Astrocyte (in vitro differentiated cells and primary cell): ENCODE measurements at regions not wholly inside any gene's neighbourhood (a gene's known extent, or its start where the extent isn't known, plus 50 kb on each side); places are given as distances from the start of the nearest gene placed in this dataset.
"Not testable (repeated sequence)": the region's sequence is repeated elsewhere in the genome, so short reads cannot be mapped to it uniquely, and the experiment has no call there.

Experiments used
- DNase-seq: peaks from one replicate; pipeline ENCODE4 v3.0.0-alpha.2; 2010; ENCODE audit warnings: low read depth
- FAIRE-seq: peaks from 2 replicates; lab custom pipeline; 2011; peaks lifted over from hg19 to GRCh38; lab: Jason Lieb, UNC
- H2AFZ ChIP-seq: 2 replicates; pipeline ENCODE4 v1.6.0; 2012; ENCODE audit warnings: low read depth, low read length, inconsistent platforms
- H3K27ac ChIP-seq: 2 replicates; pipeline ENCODE4 v1.5.1; 2011; ENCODE audit warnings: low read depth, low read length, inconsistent platforms
- H3K27me3 ChIP-seq: 2 replicates; pipeline ENCODE4 v1.6.0; 2011; ENCODE audit warnings: low read length, inconsistent platforms; ENCODE audit not compliant: insufficient read depth
- H3K36me3 ChIP-seq: 2 replicates; pipeline ENCODE4 v1.5.1; 2011; ENCODE audit warnings: low read length, inconsistent platforms; ENCODE audit not compliant: insufficient read depth
- H3K4me1 ChIP-seq: 2 replicates; pipeline ENCODE4 v1.5.1; 2011; ENCODE audit warnings: low read length, inconsistent platforms; ENCODE audit not compliant: insufficient read depth
- H3K4me2 ChIP-seq: 2 replicates; pipeline ENCODE4 v1.6.0; 2012; ENCODE audit warnings: low read length, inconsistent platforms
- H3K4me3 ChIP-seq: 2 replicates; pipeline ENCODE4 v1.5.1; 2011; ENCODE audit warnings: low read depth, mild to moderate bottlenecking, low read length, inconsistent platforms; ENCODE audit not compliant: insufficient read depth
- H3K79me2 ChIP-seq: 2 replicates; pipeline ENCODE4 v1.6.0; 2012; ENCODE audit warnings: mild to moderate bottlenecking, low read length, inconsistent platforms; ENCODE audit not compliant: insufficient read depth
- H3K9ac ChIP-seq: 2 replicates; pipeline ENCODE4 v1.6.0; 2012; ENCODE audit warnings: mild to moderate bottlenecking, low read length, inconsistent platforms
- H3K9me3 ChIP-seq: 2 replicates; pipeline ENCODE4 v1.5.1; 2012; ENCODE audit warnings: low read depth, mild to moderate bottlenecking, low read length, inconsistent platforms; ENCODE audit not compliant: insufficient read depth
- H4K20me1 ChIP-seq: 2 replicates; pipeline ENCODE4 v1.6.0; 2012; ENCODE audit warnings: low read length, inconsistent platforms; ENCODE audit not compliant: insufficient read depth
- H3K27ac Mint-ChIP-seq: one replicate; pipeline ENCODE4 v1.8.0; 2021; ENCODE audit warnings: mild to moderate bottlenecking, mixed read lengths; ENCODE audit not compliant: unreplicated experiment
- H3K27me3 Mint-ChIP-seq: one replicate; pipeline ENCODE4 v1.8.0; 2021; ENCODE audit warnings: low read depth, mixed read lengths; ENCODE audit not compliant: unreplicated experiment
- H3K36me3 Mint-ChIP-seq: one replicate; pipeline ENCODE4 v1.8.0; 2021; ENCODE audit warnings: low read depth, mixed read lengths; ENCODE audit not compliant: unreplicated experiment
- H3K4me1 Mint-ChIP-seq: one replicate; pipeline ENCODE4 v1.8.0; 2021; ENCODE audit warnings: low read depth, mixed read lengths; ENCODE audit not compliant: unreplicated experiment
- H3K4me3 Mint-ChIP-seq: one replicate; pipeline ENCODE4 v1.8.0; 2021; ENCODE audit warnings: mild to moderate bottlenecking, moderate library complexity, mixed read lengths; ENCODE audit not compliant: unreplicated experiment
- H3K9me3 Mint-ChIP-seq: one replicate; pipeline ENCODE4 v1.8.0; 2021; ENCODE audit warnings: mild to moderate bottlenecking, mixed read lengths; ENCODE audit not compliant: unreplicated experiment
- CTCF ChIP-seq: IDR thresholded peaks from 2 replicates; pipeline ENCODE4 v1.5.1; 2011; ENCODE audit warnings: low read depth, mild to moderate bottlenecking, inconsistent platforms, low read length, moderate library complexity; ENCODE audit not compliant: insufficient read depth
- EZH2 ChIP-seq: IDR thresholded peaks from 2 replicates; pipeline ENCODE4 v1.6.1; 2012; ENCODE audit warnings: mild to moderate bottlenecking, low read length, inconsistent platforms; ENCODE audit not compliant: insufficient read depth

GRCh38 chr5:29462241-29462640 is 1731.2 kb upstream of the CDH6 start:
- Histone ChIP-seq H2AFZ (no peak overlapping the region), H4K20me1 (no peaks in the 10 kb centered on the region), H3K27me3 (no peaks in the 10 kb centered on the region), H3K36me3 (no peaks in the 10 kb centered on the region), H3K4me1 (no peaks in the 10 kb centered on the region), H3K4me3 (no peak overlapping the region), H3K79me2 (no peaks in the 10 kb centered on the region), H3K9ac (no peak overlapping the region), H3K9me3 (no peaks in the 10 kb centered on the region), H3K27ac (no peak overlapping the region), H3K4me2 (no peak overlapping the region)
- Mint-ChIP-seq H3K4me3 (no peak overlapping the region), H3K4me1 (no peaks in the 10 kb centered on the region), H3K36me3 (no peaks in the 10 kb centered on the region), H3K27ac (no peak overlapping the region), H3K9me3 (no peaks in the 10 kb centered on the region), H3K27me3 (no peaks in the 10 kb centered on the region)
- no peak for TF ChIP-seq EZH2
- no peak for TF ChIP-seq CTCF
- DNase-seq (no peak), FAIRE-seq (no peak)

- Histone ChIP-seq H3K36me3 (no peaks in the 10 kb centered on the region), H3K79me2 (no peaks in the 10 kb centered on the region), H3K4me3 (no peak overlapping the region), H2AFZ (no peak overlapping the region), H3K27me3 (no peaks in the 10 kb centered on the region), H3K27ac (no peak overlapping the region), H3K4me1 (no peaks in the 10 kb centered on the region), H3K4me2 (no peak overlapping the region), H3K9ac (no peak overlapping the region), H3K9me3 (no peaks in the 10 kb centered on the region), H4K20me1 (no peaks in the 10 kb centered on the region)
- FAIRE-seq (no peak), DNase-seq (no peak)
- no peaks in the 10 kb centered on the region for H3K9me3 Mint-ChIP-seq
- H3K36me3 Mint-ChIP-seq, result no peaks in the 10 kb centered on the region
- no peak overlapping the region for H3K4me3 Mint-ChIP-seq
- no peak overlapping the region for H3K27ac Mint-ChIP-seq
- H3K4me1 Mint-ChIP-seq, result no peaks in the 10 kb centered on the region
- no peaks in the 10 kb centered on the region for H3K27me3 Mint-ChIP-seq
- TF ChIP-seq EZH2 (no peak), CTCF (no peak)
Measured at GRCh38 chr5:29460971-29461559, 1732.4 kb upstream of the CDH6 start.

GRCh38 chr5:29451004-29451403 is 1742.5 kb upstream of the CDH6 start:
- not testable (repeated sequence) for DNase-seq, H3K9me3 Mint-ChIP-seq, H3K27me3 Mint-ChIP-seq, H3K27ac ChIP-seq, H3K4me3 ChIP-seq, H3K4me2 ChIP-seq, H3K4me1 Mint-ChIP-seq, H3K9me3 ChIP-seq, H3K36me3 ChIP-seq, H3K36me3 Mint-ChIP-seq, H3K4me1 ChIP-seq, H3K9ac ChIP-seq, FAIRE-seq, H3K4me3 Mint-ChIP-seq, H3K79me2 ChIP-seq, H3K27me3 ChIP-seq, H3K27ac Mint-ChIP-seq, H4K20me1 ChIP-seq, H2AFZ ChIP-seq
